GM12892 (cell line): ENCODE measurements at regions not wholly inside any gene's neighbourhood (a gene's known extent, or its start where the extent isn't known, plus 50 kb on each side); places are given as distances from the start of the nearest gene placed in this dataset.

Experiments used
- POLR2A ChIP-seq: IDR thresholded peaks from 2 replicates; pipeline ENCODE4 v1.6.1; 2011; ENCODE audit warnings: low read depth, low read length, control low read depth
- TAF1 ChIP-seq: IDR thresholded peaks from 2 replicates; pipeline ENCODE4 v1.6.1; 2011; ENCODE audit warnings: low read depth, mild to moderate bottlenecking, control low read depth, low read length, borderline replicate concordance

DNA sequence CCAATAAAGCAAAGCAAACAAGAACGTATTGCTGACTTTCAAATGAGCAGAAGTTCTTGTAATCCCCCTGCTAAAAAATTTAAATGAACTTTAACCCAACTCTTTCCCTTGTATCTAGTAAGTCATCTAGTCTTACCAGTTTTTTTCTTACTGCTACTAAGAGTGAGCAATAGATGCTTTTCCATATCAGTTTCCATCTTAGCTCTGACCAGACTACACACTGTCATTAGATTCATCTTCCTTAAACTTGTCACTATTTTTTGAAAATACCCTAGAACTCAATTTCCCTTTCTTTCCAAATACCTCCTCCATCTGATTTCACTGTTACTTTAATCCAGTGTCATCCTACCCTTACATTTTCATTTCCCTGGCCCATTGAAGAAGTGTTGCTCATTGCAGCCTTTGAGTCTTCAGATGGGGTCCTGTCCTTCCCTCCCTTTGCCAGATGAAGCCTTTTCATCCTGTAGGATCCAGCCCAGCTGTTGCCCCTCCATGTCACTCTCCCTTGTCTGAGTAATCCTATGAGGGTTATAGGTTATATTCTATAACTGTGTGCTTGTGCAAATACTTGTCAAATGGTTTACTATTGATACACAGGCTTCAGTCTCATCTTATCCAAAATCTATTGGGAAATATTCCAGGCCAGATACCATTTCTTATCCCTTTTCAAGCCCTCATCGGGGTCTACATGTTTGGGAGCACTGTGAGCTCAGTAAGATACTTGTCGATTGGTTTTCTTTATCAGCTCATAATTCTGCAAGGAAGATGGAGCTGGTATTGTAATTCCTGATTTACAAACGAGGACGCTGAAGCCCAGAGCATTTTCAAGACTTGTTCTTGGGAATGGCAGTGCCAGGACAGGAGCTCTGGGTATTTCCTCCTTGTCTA lies 51.5 kb upstream of the ITGB1 start:
- TF ChIP-seq POLR2A (no peak), TAF1 (no peak)
